ENCODE measurements at regions not wholly inside any gene's neighbourhood (a gene's known extent, or its start where the extent isn't known, plus 50 kb on each side); places are given as distances from the start of the nearest gene placed in this dataset.

GRCh38 chrX:99077099-99077498 is 1333.0 kb downstream of the PCDH19 start:
- CTCF ChIA-PET = no interaction called here
- Mint-ChIP-seq H3K9me3 (ENCODE audit: unreplicated experiment) (no peaks in the 10 kb centered on the region), H3K4me1 (ENCODE audit: low read depth, unreplicated experiment) (no peaks in the 10 kb centered on the region), H3K27me3 (ENCODE audit: insufficient read depth, unreplicated experiment) (no peaks in the 10 kb centered on the region), H3K27ac (ENCODE audit: unreplicated experiment) (no peak overlapping the region), H3K36me3 (ENCODE audit: insufficient read depth, unreplicated experiment) (no peaks in the 10 kb centered on the region), H3K4me3 (ENCODE audit: unreplicated experiment) (no peak overlapping the region)
- Histone ChIP-seq H3K36me3 (ENCODE audit: control insufficient read depth, insufficient read depth, low read length) (no peaks in the 10 kb centered on the region), H3K9me3 (no peaks in the 10 kb centered on the region), H3K4me3 (ENCODE audit: low read depth, low read length) (no peak overlapping the region), H3K4me1 (no peaks in the 10 kb centered on the region), H3K27me3 (replicated peaks; ENCODE audit: control insufficient read depth, insufficient read depth, low read length) (no peaks in the 10 kb centered on the region)
- BruUV-seq (replicated peaks) = no TSS peak
- intact Hi-C loops (cut with micrococcal nuclease; ENCODE audit: unreplicated experiment) = no loop called here
- POLR2A ChIA-PET = no interaction called here
- DNase-seq = no peak
- TF ChIP-seq CTCF (IDR thresholded peaks at IDR 0.05; ENCODE audit: insufficient read depth in 1 of 2, low read depth in 1 of 2, low read length in 1 of 2, severe bottlenecking in 1 of 2, unreplicated experiment in 1 of 2) = no peak

- no peaks in the 10 kb centered on the region for H3K36me3 Mint-ChIP-seq (ENCODE audit: insufficient read depth, unreplicated experiment)
- CTCF ChIA-PET = no interaction called here
Measured at GRCh38 chrX:99073551-99073950, 1336.5 kb downstream of the PCDH19 start.

DNA sequence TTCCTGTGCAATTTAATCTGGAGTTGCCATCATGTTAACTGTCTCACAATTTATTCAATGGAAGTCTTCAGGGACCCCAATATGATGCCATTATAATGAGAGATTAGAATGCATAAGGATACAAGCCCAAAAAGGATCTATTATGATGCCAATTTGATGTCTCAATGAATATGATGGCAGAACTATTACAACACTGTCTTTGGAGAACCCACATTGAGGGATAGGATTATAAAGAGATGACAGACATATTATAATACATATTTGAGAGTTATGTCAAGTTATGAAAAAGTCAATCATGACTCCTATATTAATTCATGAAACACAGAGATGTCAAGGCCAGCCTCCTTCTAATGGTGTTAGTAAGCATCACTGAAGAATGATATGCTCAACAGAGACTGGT is 1358.4 kb downstream of the PCDH19 start:
- no peaks in the 10 kb centered on the region for H3K9me3 ChIP-seq
- no TSS peak for BruUV-seq (replicated peaks)
- H3K4me3 ChIP-seq (ENCODE audit: low read depth, low read length) = no peak overlapping the region
- intact Hi-C loops (cut with micrococcal nuclease; ENCODE audit: unreplicated experiment) = no loop called here
- no peak for DNase-seq
- ChIA-PET CTCF (no interaction called here), POLR2A (no interaction called here)
- Mint-ChIP-seq H3K4me1 (ENCODE audit: low read depth, unreplicated experiment) (no peaks in the 10 kb centered on the region), H3K27ac (ENCODE audit: unreplicated experiment) (no peak overlapping the region), H3K36me3 (ENCODE audit: insufficient read depth, unreplicated experiment) (no peaks in the 10 kb centered on the region), H3K27me3 (ENCODE audit: insufficient read depth, unreplicated experiment) (no peaks in the 10 kb centered on the region), H3K9me3 (ENCODE audit: unreplicated experiment) (no peaks in the 10 kb centered on the region), H3K4me3 (ENCODE audit: unreplicated experiment) (no peak overlapping the region)
- H3K36me3 ChIP-seq (ENCODE audit: control insufficient read depth, insufficient read depth, low read length) = no peaks in the 10 kb centered on the region
- TF ChIP-seq CTCF (IDR thresholded peaks at IDR 0.05; ENCODE audit: insufficient read depth in 1 of 2, low read depth in 1 of 2, low read length in 1 of 2, severe bottlenecking in 1 of 2, unreplicated experiment in 1 of 2) = no peak
- no peaks in the 10 kb centered on the region for H3K4me1 ChIP-seq
- H3K27me3 ChIP-seq (replicated peaks; ENCODE audit: control insufficient read depth, insufficient read depth, low read length) = no peaks in the 10 kb centered on the region

More at GRCh38 chrX:99073551-99073950, 1336.5 kb downstream of the PCDH19 start:
- no peak for TF ChIP-seq CTCF (IDR thresholded peaks at IDR 0.05; ENCODE audit: insufficient read depth in 1 of 2, low read depth in 1 of 2, low read length in 1 of 2, severe bottlenecking in 1 of 2, unreplicated experiment in 1 of 2)
- Mint-ChIP-seq H3K27ac (ENCODE audit: unreplicated experiment) (no peak overlapping the region), H3K27me3 (ENCODE audit: insufficient read depth, unreplicated experiment) (no peaks in the 10 kb centered on the region), H3K4me1 (ENCODE audit: low read depth, unreplicated experiment) (no peaks in the 10 kb centered on the region), H3K9me3 (ENCODE audit: unreplicated experiment) (no peaks in the 10 kb centered on the region), H3K4me3 (ENCODE audit: unreplicated experiment) (no peak overlapping the region)
- Histone ChIP-seq H3K4me1 (no peaks in the 10 kb centered on the region), H3K9me3 (no peaks in the 10 kb centered on the region), H3K27me3 (replicated peaks; ENCODE audit: control insufficient read depth, insufficient read depth, low read length) (no peaks in the 10 kb centered on the region), H3K36me3 (ENCODE audit: control insufficient read depth, insufficient read depth, low read length) (no peaks in the 10 kb centered on the region), H3K4me3 (ENCODE audit: low read depth, low read length) (no peak overlapping the region)
- no TSS peak for BruUV-seq (replicated peaks)
- intact Hi-C loops (cut with micrococcal nuclease; ENCODE audit: unreplicated experiment) = no loop called here
- no peak for DNase-seq
- POLR2A ChIA-PET = no interaction called here
